HG03108 (cell line): ENCODE measurements at regions not wholly inside any gene's neighbourhood (a gene's known extent, or its start where the extent isn't known, plus 50 kb on each side); places are given as distances from the start of the nearest gene placed in this dataset.

Experiments used
- ATAC-seq: cut with Tn5 transposase; IDR thresholded peaks from one replicate; pipeline ENCODE4 v1.9.1; 2021; ENCODE audit warnings: moderate library complexity; ENCODE audit not compliant: unreplicated experiment

DNA sequence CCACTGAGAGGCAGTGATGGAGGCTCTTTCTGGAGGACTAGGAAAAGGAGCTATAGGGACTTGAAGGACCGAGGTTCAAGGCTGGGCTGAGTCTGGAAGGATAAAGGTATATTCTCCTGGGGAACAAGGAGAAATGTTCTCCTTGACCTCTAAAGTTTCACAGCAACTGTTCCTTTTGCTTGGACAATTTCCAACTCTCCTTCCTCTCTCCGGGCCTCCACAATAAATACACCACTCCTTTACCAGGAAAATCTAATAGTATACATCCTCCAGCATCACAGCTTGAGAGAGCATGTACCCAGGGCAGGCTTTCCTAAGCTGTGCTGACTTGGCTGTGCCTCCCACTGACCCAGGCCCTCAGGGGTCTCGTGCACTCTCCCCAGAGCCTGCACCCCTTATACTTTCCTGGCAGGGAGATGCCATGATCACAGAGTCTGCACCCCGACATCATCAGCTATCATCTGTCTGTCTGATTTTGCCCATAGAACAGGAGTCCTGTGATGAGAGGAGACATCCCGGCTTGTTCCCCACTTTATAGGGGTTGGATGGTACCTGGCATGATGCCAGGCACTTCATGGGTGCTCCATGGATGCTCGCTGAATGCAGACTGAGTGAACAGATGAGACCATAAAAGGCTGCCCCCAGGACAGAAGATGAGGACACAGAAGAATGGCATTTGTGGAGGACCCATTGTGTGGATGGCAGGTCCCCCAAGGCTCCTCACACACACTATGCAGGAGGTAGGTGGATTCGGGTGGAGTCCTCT lies 582.6 kb upstream of the CDH5 start:
- ATAC-seq, result no peak

DNA sequence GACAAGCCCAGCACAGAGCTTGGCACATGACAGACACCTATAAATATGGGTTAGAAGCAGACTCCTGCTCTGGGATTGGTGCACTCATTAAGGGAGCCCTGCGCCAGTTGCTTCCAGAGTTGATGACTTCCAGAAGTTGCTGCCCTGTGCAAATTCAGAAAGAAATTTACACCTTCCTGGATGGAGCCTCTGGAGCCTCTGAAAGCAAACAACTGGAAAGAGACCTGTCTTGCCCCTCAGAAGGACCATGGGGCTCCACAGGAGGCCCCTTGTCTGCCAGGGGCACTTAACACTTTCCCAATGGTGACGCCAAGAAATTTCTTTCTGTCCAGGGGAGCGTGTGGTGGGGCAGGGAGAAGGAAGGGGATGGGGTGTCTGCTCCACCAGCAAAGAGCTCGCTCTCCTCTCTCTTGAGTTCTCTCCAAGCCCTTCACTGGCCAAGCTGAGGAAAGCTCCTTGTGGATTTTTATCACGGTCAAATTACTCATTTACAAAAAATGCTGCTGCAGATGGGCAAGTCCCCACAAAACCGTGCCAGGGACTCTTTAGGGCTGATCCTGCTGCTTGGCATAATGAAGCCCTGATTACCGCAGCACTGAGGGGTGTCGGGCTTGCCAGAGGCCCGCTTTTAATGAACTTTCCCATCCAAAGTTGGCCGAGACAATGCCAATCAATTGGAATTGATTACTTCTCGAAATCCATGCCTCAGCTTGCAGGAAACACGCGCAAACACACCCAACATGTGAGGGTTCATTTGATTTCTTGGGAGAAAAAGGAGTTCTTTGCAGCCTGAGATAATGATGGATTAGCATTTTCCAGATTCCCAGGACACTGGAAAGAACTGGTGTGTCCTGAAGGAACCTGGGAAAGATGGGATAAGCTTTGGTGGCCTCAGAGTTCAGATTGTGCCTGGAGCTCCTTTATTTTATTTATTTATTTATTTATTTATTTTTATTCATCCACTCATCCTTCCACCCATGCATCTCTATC lies 583.6 kb upstream of the CDH5 start:
- no peak for ATAC-seq

DNA sequence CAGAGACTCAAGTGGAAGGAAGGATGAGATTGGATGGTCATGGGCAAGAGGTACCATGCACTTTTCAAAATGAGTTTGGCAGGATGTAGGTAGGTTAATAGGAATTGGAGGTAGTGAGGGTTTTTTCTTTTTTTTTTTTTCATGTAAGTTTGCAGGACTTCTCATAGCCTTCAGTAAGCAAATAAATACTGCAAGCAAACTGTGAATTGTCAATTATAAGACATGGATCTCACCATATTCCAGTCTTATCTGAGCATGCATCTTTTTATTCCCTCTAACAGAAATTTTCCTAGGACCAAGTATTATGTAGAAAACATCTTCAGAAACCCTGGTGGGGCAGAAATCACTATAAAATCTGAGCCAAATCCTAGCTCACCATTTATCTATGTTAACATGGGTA lies 584.6 kb upstream of the CDH5 start:
- ATAC-seq, result no peak

DNA sequence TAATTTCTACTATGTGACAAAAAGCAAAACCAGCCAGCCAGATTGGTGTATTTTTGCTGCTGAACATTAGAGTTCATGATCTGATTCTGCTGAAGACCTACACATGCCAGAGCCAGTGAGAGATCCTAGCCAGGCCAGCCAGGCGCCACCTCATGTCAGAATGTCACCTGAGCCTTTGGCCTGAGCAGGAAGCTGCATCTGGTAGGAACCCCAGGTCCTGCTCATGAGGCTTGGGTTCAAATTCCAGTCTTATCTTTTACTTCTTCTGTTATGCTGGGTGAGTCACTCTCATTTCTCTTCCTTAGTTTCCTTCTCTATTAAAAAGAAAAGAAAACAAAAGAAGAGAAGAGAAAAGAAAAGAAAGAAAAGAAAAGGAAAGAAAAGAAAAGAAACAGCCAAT lies 585.1 kb upstream of the CDH5 start:
- ATAC-seq, result no peak

DNA sequence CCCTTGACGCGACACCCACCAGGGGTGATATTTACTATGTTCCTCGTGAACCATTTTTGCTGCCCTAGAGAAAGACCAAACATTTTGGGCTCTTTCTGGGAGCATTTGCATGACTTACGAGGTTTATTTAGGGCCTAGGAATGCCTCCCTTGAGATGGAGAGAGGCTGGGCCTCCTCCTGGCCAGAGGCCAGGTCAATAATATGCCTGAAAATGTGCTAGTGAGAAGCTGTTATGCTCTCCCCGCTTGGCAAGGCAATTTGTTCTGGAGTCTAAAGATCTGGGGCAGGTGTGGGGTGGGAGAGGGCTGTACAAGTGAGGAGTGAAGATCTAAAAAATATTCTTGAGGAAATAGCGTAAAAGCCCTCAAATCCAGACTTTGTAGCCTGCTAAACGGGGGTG lies 587.3 kb upstream of the CDH5 start:
- ATAC-seq, result no peak

DNA sequence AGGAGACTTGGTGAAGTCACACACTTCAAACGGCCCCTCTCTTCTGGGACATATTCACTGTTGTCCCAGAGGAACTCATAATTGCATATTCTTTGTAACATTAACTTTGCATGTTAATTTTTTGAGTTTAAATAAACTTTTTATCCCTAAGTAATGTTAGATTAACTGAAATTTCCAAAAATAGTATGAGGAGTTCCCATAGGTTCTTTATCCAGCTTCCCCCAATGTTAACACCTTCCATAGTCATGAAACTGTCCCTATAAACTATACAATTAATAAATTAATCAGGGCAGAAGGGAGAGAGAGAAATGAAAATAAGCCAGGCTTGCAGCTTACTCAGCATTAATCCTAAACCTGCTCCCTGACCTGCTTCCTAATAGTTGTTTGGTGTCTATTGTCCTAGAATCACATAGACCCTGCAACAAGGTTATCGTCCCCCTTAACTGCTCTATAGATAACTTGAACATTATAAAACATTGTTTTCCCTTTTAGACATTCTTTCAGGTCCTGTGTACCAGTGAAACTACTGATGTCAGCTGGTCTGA lies 589.8 kb upstream of the CDH5 start:
- no peak for ATAC-seq

DNA sequence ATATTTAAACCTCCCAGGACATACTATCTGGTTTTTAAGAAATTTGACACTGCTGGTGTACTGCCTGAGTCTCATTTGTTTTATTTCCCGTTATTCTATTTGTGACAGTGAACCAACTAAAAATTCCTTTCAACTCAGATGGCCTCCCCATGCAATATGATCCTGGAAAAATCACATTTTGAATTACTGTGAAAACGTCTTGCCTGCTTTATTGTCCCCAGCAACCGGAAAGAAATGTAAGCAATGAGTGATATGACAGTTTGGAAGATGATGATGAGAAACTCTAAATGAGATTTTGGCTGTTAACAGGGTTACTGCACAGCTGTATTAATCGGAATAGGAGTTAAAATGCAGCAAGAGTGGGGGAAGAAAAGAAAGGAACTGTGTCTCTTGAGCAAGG lies 590.7 kb upstream of the CDH5 start:
- ATAC-seq, result no peak

DNA sequence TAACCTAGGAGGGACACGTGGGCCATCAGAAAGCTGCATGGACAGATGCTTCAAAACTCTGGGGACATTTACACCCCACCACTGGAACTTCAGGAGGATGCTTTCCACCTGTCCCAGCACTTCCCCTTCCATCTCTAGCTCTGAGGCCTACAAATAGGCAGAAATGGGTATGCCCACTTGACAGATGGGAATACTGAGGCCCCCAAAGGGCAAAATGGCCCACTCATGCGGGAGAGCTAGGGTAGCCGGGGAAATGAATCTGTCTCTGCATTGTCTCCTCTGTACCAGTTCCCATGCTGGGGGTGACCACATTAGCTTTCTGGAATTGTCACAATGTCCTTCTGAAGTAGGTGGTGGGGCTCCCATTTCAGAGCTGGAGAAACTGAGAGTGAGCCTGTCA lies 592.1 kb upstream of the CDH5 start:
- no peak for ATAC-seq

DNA sequence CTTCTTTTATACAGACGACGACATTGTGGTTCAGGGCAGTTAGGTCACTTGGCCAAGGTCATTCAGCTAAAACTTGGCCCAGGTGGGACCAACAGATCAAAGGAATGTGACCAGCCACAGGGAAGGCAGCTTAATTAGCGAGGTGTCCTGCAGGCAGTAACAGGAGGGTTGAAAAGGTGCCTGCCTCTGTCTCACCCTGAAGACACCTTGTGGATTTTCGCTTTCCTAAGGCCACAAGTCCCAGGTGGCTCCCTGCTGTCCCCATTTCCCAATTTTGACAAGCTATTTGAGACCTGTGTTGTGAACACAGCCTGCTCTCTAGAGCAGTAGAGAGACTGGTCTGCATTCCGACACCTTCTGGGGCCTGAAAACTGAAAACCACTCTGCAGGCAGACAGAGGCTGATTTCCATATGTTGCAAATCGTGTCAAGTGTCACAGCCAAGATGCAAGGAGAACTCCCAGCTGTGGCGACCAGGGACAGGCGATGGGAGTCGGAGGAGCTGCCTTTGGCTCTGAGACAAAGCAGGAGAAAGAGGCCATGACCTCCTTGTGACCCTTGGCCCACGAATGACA lies 593.1 kb upstream of the CDH5 start:
- no peak for ATAC-seq

DNA sequence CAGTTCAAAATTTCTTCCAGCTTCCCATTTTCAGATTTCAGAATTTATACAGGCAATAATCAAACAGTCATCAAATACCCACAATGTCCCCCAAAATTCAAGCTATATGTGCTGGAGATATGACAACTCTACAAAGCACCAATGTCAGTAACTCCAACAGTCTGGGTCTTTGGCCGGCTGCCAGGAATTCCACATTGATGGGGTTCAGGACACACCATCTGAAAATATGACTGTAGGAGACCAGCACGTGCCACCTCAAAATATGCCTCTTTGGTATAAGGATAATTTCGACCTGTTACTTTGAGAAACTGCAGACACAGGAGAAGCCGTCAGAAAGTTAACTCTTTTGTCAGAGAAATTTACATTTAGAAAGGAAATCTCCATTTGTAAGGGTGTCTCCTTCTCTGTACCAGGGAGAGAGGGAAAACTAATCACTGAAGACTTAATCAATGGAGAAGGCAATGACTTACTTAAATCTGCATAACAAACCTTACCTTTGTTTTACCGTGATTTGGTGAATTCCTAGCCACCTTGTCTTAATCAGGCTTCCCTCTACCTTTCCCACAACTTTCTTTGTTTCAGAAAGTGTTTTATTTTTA lies 594.3 kb upstream of the CDH5 start:
- no peak for ATAC-seq

DNA sequence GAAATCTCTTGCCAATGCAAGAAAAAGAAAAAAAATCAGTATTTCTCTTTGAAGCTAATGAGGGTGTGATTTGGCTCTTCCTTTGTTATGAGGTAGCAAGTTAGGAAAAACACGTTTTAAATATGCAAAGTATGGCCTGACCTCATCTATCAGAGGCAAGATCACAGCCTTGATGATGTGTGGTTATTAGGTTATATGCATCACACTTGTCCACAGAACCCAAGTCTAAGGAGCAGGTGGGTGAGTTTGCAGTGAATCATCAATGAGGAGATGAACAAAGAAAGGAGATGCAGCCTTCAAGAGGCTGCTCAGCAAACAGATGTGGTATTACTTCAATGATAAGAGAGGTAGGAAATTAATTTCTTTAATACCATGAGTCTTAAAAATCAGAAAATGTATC lies 594.8 kb upstream of the CDH5 start:
- no peak for ATAC-seq

DNA sequence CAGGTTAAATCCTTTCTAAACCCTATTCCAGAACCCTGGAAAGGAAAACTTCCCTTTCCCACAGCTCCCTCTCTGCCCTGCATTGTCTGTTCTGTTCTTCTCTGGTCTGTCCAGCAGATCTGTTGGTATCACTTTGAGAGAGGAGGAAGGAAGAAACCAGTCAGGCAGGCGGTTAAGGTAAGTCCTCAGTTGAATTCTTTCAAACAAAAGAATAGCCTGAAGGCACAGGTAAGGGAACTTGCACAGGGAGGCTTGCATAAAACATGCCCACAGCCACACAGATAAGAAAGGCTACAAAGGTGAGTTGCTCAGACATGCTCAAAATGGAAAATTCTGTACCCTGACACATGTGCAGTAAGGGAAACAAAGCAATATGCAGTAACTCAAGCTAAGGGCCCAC lies 595.7 kb upstream of the CDH5 start:
- no peak for ATAC-seq

DNA sequence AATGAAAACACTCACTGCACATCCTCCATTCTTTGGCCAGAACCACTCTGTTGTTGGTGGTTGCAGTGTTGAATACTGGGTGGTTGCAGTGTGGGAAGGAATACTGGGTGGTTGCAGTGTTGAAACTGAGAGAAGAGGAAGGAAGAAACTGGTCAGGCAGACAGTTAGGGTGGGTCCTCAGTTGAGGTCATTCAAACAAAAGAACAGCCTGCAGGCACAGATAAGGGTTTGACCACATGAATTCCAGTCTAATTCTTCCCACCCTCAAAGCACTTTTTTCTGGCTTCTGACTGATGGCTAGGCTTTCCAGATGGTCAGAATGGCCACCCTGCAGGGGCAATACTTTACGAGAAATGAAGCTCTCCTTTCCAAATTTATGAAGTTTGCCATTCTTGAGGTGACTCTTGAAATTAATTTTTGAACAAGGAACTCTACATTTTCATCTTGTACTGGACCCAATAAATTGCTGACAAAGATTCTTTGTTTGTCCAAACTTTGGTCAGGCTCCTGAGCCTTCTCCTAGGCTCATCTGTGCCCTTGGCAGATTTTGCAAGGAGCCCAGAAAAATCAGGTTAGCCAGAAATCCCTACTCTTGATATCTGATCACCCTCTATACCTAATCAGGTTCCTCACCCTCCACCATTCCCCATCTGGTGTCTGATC lies 596.6 kb upstream of the CDH5 start:
- ATAC-seq, result no peak

DNA sequence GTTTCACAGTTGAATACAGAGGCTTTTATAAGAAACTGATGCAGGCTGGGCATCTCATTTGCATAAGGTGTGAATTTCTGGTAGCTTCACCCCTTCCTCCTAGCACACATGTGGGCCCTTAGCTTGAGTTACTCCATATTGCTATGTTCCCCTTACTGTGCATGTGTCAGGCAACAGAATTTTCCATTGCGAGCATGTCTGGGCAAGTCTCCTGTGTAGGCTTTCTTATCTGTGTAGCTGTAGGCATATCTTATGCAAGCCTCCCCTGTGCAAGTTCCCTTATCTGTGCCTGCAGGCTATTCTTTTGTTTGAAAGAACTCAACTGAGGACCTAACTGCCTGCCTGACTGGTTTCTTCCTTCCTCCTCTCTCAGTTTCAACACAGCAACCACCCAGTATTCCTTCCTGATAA lies 597.4 kb upstream of the CDH5 start:
- no peak for ATAC-seq

DNA sequence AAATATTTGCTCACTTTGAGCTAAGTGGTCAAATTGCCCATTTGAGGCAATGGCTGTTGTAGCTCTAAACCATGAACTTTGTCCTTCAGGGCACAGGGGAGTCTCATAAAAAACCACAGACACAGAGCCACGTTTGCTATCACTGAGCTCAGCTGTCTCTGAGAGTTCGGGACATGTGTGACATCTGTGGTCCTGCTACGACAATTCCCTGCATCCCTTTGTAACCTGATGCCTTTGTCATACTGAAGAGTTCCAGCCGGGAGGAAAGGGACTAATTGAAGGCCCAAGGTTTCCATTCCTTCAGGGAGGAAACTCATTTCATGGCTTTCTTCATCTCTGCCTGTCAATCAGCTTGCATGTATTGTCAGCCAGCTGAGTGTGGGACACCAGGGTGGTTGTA lies 599.4 kb upstream of the CDH5 start:
- no peak for ATAC-seq

DNA sequence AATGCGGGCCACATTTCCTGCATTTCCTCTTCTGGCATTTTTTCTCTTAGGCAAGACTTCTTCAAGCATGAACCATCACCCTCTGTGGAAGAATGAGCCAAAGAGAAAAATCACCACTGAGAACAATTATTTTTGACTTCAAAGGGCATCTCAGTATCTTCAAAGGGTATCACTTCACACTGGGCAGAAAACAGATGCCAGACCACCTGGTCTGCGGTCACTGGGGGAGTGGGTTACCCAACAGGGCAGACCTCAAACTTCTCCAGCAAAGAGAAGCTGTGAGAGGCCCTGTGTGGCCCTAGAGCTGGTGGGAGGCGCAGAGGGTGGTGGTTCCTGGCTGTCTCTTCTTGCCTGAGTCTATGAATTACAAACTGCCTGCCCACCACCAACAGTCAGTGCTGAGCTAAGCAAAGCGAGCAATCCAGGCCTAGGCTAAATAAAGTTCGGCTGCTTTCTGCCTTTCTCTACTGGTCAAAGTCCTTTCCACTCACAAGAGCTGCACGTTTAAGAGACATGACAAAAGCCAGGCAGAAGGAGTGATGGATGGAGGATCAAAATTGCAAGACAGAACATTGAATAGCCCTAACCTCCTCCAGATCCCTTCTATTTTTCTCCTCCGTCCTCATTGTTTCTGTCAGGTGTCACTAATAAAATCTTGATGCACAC lies 602.7 kb upstream of the CDH5 start:
- no peak for ATAC-seq

DNA sequence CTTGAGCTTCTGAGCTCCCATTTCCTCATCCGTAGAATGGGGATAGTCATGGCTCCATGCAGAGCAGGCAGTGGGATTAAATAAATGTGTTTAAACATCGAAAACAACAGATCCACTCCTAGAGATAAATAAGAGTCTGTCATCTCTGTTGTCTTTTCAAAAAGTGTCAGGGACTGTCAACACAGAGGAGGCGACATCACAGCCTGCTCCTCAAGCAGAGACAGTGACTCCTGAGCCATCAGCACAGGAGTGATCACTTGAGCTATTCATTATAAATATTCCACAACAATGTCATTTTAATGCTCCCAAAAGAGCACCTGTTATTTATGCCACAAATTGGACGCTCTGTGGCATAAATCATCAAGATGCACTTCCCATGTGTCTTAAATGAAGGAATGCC lies 605.6 kb upstream of the CDH5 start:
- no peak for ATAC-seq

DNA sequence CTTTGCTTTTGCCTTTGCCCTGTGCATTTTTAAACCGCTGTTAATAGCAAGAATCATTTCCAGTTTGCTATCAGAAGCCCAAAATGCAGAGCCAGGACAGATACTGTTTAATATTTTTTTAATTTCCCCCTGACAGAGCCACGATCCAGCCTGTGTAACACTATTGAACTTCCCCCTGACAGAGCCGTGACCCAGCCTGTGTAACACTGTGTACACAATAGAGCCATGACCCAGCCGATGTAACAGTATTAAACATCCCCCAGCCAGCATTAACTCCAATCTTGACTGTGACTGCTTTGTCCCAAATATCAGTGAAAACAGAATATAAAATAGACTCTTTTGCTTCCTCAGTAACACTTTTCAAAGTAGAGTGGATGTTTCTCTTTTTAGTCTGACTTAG lies 607.9 kb upstream of the CDH5 start:
- no peak for ATAC-seq

DNA sequence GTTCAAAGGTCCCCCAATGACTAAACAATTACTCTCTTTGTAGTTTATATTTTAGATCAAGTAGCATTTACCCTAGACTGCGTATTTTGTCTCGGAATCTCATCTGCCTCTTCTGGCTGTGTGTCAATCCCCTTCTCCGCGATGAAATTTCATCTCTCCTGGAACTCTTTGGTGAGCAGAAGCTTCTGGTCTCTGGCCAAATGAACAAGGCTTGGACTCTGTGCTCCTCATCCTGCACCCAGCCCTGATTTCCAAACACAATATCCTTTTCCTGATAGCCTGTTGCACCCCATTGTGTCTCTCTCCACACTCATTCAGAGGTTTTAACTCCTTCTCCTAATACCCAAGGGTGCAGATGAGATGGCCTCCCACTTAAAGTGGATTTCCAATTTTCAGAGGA lies 609.4 kb upstream of the CDH5 start:
- no peak for ATAC-seq

DNA sequence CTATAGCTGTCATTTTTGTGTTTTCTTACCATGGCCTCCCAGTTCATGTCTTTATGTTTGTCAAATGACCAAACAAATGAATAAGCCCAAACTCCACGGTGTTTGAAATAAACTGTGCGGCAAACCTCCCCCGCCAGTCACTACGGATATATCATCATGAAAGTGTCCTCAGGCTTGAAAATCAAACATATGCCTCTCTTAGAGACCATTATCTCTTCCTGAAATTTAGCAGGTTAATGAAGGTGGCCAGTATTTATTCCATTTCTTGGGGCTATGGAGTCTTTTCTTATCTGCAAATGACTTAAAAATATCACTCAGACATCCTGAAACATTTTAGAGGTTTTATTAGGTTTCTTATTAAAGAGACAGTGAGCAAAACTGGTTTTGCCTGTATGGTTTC lies 610.3 kb upstream of the CDH5 start:
- no peak for ATAC-seq
